ENCODE measurements at regions not wholly inside any gene's neighbourhood (a gene's known extent, or its start where the extent isn't known, plus 50 kb on each side); places are given as distances from the start of the nearest gene placed in this dataset.

DNA sequence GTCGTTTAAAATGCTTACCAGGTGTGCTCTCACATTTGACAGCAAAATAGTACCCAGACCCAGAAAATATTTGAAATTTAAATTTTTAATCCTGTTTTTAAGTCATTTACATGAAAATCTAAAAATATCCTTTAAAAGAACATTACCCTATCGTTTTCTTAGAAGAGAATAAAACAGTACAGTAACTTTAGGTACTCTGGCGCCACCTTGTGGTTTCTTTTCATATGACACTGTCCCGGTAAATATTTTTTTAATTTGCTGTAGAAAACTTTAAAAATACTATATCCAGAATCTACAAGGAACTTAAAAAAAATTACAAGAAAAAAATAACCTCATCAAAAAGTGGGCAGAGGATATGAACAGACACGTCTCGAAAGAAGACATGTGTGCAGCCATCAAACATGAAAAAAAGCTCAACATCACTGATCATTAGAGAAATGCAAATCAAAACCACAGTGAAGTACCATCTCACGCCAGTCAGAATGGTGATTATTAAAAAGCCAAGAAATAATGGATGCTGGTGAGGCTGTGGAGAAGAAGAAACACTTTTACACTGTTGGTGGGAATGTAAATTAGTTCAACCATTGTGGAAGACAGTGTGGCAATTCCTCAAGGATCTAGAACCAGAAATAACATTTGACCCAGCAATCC, 129.2 kb downstream of the RGS21 start:
- Histone ChIP-seq H3K27me3 (no peaks in the 10 kb centered on the region), H3K4me1 (no peaks in the 10 kb centered on the region), H3K4me3 (peak overlapping the region in 1 of 3 donors; percentile 8), H3K36me3 (no peaks in the 10 kb centered on the region), H3K9me3 (no peaks in the 10 kb centered on the region), H3K27ac (no peak overlapping the region)
- TF ChIP-seq POLR2AphosphoS5 (IDR thresholded peaks at IDR 0.05), result no peak
- TF ChIP-seq, protein P1, sequence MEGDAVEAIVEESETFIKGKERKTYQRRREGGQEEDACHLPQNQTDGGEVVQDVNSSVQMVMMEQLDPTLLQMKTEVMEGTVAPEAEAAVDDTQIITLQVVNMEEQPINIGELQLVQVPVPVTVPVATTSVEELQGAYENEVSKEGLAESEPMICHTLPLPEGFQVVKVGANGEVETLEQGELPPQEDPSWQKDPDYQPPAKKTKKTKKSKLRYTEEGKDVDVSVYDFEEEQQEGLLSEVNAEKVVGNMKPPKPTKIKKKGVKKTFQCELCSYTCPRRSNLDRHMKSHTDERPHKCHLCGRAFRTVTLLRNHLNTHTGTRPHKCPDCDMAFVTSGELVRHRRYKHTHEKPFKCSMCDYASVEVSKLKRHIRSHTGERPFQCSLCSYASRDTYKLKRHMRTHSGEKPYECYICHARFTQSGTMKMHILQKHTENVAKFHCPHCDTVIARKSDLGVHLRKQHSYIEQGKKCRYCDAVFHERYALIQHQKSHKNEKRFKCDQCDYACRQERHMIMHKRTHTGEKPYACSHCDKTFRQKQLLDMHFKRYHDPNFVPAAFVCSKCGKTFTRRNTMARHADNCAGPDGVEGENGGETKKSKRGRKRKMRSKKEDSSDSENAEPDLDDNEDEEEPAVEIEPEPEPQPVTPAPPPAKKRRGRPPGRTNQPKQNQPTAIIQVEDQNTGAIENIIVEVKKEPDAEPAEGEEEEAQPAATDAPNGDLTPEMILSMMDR (IDR thresholded peaks at IDR 0.05), result peak; percentile 69 to 73 (median 70)
- TF ChIP-seq POLR2A (IDR thresholded peaks at IDR 0.05), result no peak
- intact Hi-C loops (cut with DNase I; ENCODE audit: low total_unique reads), result no loop called here
- DNase-seq (ENCODE audit: low spot score in 2 of 2), result no peak

DNA sequence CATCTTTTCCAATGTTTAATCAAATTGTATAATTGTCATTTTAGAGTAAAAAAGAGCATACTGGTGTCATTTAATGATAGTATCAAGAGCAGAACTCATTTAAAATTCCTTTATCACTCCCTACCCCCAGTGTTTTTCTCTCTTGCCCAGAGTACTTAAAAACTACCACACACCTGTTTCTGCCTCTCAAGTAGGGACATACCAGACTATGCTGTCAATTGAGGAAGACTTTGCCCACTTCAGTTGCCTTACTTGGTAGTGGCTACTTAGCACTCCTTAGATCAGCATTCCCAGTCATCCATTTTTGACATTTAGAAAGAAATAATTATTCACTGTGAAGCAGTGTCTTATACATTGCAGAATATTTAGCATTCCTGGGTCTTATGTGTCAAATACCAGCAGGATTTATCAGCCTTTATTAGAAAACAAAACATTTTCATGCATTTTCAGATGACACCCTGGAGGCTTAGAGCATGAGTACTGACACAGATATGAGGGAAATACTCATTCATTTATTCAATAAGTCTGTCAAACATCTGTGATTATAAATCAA, 127.5 kb upstream of the RGS1 start:
- H3K27me3 ChIP-seq, result no peaks in the 10 kb centered on the region
- no peak overlapping the region for H3K27ac ChIP-seq
- no peak for DNase-seq (ENCODE audit: low spot score in 2 of 2)
- H3K9me3 ChIP-seq, result no peaks in the 10 kb centered on the region
- no peaks in the 10 kb centered on the region for H3K36me3 ChIP-seq
- intact Hi-C loops (cut with DNase I; ENCODE audit: low total_unique reads), result no loop called here
- H3K4me1 ChIP-seq, result no peaks in the 10 kb centered on the region
- H3K4me3 ChIP-seq, result no peak overlapping the region
- TF ChIP-seq, protein P1 (IDR thresholded peaks at IDR 0.05), result no peak
- TF ChIP-seq POLR2AphosphoS5 (IDR thresholded peaks at IDR 0.05) (no peak), POLR2A (IDR thresholded peaks at IDR 0.05) (no peak)

DNA sequence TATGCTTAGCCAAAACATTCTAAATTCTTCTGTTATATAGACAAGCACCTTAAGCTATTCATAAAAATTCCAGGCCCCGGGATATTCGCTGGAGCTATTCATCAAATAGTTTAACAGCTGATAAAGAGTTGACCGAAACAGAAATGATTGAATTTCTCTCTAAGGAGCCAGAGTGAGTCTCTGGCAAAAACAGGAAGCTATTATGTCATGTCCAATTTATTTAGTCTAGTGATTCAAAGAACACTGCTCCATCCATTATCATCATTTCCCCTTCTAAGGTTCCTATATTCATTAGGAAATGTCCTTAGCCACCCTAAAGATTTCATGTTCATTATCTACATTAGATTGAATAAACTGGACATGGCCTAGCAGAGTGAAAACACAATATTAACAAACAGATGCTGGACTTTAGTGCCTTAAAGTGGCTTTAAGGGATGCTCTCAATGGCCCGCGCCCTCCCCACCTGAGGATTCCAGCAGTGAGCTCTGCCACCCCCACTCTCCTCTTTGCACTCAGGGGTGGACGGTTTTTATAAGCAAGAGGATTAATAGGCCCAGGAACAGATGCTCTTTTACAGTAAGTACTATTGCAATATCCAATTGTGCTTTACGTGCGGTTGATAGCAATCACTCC, 122.1 kb upstream of the RGS1 start:
- no peaks in the 10 kb centered on the region for H3K9me3 ChIP-seq
- H3K4me1 ChIP-seq, result no peaks in the 10 kb centered on the region
- no peak overlapping the region for H3K4me3 ChIP-seq
- DNase-seq (ENCODE audit: low spot score in 2 of 2), result no peak
- no peak for TF ChIP-seq POLR2AphosphoS5 (IDR thresholded peaks at IDR 0.05)
- TF ChIP-seq POLR2A (IDR thresholded peaks at IDR 0.05), result no peak
- TF ChIP-seq, protein P1 (IDR thresholded peaks at IDR 0.05), result no peak
- no peaks in the 10 kb centered on the region for H3K27me3 ChIP-seq
- no peaks in the 10 kb centered on the region for H3K36me3 ChIP-seq
- no peak overlapping the region for H3K27ac ChIP-seq
- intact Hi-C loops (cut with DNase I; ENCODE audit: low total_unique reads), result no loop called here

DNA sequence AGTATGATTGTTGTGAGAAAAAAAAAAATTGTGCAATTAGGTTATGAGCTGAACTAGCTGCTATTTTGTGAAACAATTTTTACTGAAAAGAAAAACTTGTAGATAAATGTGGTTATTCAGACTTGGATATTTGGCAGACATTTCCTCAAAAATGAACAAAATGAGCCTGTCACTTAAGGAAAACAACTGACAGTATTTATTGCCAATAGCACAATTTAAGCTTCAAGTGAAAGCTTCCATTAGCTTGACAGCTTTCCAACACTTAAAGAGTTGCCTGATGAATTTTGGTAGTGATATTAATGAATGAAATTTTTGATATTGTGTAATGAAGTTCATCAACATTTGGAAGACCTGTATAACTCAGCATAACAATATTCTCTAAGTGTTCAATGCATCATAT, 116.1 kb upstream of the RGS1 start:
- H3K36me3 ChIP-seq, result no peaks in the 10 kb centered on the region
- no peaks in the 10 kb centered on the region for H3K27me3 ChIP-seq
- no peaks in the 10 kb centered on the region for H3K4me1 ChIP-seq
- DNase-seq (ENCODE audit: low spot score in 2 of 2), result no peak
- intact Hi-C loops (cut with DNase I; ENCODE audit: low total_unique reads), result no loop called here
- no peak overlapping the region for H3K4me3 ChIP-seq
- H3K27ac ChIP-seq, result no peak overlapping the region
- TF ChIP-seq, protein P1 (IDR thresholded peaks at IDR 0.05), result no peak
- no peaks in the 10 kb centered on the region for H3K9me3 ChIP-seq

DNA sequence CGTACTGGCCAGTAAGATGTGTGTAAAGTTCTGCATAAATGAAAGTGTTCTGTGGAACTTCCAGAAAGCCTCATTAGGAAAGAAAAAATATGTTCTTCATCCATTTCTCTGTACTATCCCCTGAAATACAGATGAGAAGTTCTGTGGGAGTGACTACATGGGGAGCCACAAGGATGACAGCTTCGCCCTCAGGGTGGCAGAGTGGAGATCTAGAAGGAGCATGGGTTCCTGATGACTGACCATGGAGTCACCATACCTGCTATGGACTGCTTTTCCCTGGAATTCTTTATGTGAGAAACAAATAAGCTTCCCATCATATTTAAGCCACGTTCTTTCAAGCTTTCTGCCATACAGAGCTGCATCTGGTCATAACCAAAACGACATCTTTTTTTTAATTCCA, 113.9 kb upstream of the RGS1 start:
- Histone ChIP-seq H3K4me3 (no peak overlapping the region), H3K36me3 (no peaks in the 10 kb centered on the region), H3K4me1 (no peaks in the 10 kb centered on the region), H3K27me3 (no peaks in the 10 kb centered on the region), H3K27ac (no peak overlapping the region), H3K9me3 (no peaks in the 10 kb centered on the region)
- DNase-seq (ENCODE audit: low spot score in 2 of 2), result no peak
- TF ChIP-seq POLR2A (IDR thresholded peaks at IDR 0.05) (no peak), POLR2AphosphoS5 (IDR thresholded peaks at IDR 0.05) (no peak)
- TF ChIP-seq, protein P1 (IDR thresholded peaks at IDR 0.05), result no peak
- intact Hi-C loops (cut with DNase I; ENCODE audit: low total_unique reads), result no loop called here
